ENCODE measurements at regions not wholly inside any gene's neighbourhood (a gene's known extent, or its start where the extent isn't known, plus 50 kb on each side); places are given as distances from the start of the nearest gene placed in this dataset.

DNA sequence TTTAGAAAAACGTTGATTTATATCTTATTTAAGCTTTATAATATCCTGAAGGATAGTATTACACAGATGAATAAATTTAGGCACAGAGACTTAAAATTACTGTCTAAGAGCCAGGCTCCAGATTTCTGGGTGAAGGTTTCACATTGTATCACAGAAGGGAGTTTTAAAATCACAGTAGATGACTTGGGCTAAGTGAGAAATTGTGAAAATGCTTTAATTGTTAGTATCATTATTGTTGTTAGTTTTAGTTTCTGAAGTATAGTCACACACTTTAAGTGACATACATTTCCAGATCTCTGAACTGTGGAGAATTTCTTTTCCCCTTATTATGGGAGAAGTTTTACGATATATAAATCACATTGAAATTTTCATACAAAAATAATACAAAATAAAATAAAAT lies 83.5 kb downstream of the NDUFS5 start:
- DNase-seq = no peak

DNA sequence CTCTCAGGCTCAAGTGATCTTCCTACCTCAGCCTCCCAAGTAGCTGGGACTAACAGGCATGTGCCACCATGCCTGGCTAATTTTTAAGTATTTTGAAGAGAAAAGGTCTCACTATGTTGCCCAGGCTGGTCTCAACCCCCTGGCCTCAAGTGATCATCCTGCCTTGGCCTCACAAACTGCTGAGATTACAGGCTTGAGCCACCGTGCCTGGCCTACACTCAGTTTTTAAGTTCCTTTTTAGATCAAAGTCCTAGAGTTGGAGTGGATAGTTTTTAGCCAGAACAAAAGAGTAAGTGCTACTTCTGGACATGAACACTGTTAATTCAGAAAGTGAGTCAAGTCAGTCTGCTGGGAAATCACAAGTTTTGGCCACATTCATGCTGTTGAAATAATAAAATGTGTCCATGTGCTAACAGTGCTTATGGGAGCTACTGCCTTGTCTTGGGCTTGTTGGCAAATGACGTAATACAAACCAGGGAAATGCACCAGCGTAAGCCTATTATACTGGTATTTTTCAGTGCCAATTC lies 84.2 kb downstream of the NDUFS5 start:
- no peak for DNase-seq

DNA sequence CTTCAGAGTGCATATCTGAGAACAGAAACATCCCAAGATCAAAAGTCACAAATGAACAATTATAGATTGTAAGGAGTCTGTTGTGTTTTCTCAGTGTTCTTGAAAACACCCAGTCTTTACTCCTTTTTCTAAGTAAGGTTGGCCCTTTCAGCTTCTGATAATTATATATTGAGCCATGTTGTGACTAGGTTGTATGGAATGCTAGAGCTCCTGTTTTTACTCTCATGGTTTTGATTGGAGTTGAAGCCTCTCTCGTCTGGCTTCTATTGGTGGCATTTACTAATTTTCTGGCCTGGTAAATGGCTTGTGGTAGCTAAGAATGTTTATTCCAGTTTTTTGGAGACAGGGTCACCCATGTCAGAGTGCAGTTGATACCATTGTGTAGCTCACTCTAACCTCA lies 84.7 kb downstream of the NDUFS5 start:
- no peak for DNase-seq

DNA sequence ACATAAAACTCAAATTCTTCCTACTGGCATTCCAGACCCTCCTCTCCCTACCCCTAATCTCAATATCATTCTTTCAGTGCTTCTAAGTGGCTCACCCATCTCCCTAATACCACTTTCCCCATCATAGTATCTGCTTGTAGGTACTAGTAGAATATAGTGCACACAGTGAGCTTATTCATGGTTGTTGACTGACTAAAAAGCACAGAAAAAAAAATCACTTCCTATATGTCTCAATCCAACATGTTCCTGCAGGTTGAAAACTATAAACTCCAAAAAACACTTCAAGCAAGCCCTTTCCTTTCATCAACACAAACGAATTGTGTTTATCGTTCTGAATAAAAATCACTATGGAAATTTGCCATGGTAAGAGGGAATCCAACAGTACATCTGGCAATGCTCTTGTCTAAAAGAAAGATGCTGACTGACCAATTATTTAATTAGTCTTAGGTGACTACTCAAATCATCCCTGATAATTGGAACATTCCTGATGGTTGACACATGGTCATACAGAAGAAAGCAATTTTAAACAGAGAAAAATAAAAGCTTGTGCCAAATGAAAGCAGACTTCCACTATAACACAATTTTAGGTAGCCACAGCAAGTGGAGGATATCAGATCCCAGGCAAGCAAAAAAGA lies 87.1 kb downstream of the NDUFS5 start:
- no peak for DNase-seq

DNA sequence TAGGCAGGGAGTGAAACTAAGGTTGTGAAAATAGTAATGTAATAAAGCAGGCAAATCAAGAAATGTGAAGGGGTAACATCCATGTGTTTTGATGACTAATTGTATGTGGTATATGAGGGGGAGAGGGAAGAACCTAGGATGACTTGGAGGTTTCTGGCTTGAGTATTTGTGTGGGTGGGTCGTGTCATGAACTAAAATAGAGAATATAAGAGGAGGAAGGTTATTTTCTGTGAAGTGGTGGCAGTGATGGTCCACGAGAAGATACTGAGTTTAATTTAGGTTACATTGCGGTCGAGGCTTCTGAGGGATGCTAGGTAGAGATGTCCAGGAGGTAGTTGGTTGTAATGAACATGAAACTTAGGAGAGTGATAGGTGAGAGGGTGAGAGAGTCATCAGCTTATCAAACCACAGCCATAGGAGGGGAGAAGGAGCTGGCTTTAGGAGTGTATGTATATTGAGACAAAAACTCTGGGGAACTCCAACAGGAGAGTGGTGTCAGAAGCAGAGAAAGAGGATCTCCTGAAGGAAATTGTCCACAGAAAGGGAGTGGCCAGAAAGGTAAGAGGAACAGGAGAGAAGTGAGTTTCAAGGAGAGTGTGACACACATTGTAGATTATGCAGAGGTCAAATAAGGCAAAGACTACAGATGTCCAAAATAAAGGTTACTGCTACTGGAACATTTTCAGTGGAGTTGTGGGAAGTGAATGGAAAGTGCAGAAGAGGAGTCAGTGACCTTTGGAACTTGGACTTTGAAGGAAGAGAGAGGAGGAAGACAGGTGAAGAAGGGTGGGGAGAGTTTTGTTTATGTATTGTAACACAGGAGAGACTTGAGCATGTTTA lies 89.0 kb upstream of the MACF1 start:
- no peak for DNase-seq

DNA sequence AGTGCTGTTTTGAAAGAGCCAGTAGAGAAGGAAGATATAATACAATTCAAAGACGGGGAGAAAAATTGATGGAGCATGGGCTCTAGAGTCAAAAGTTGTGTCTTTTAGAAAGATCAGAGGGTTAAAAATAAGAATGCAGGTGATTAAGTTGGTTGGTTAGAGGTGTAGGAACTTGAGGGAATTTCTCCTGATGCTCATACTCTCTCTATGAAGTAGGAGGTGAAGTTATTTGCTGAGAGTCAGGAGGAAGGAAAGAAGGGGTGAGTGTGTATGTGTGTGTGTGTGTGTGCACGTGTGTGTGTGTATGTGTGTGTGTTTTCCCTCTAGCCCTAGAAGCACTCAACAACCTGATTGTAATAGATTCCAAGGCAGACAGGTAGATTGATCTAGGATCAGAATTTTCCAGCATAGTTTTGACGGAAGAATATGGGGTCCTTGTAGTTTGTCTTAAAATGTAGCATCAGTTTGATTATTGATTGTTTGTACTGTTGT lies 88.3 kb upstream of the MACF1 start:
- DNase-seq = no peak

DNA sequence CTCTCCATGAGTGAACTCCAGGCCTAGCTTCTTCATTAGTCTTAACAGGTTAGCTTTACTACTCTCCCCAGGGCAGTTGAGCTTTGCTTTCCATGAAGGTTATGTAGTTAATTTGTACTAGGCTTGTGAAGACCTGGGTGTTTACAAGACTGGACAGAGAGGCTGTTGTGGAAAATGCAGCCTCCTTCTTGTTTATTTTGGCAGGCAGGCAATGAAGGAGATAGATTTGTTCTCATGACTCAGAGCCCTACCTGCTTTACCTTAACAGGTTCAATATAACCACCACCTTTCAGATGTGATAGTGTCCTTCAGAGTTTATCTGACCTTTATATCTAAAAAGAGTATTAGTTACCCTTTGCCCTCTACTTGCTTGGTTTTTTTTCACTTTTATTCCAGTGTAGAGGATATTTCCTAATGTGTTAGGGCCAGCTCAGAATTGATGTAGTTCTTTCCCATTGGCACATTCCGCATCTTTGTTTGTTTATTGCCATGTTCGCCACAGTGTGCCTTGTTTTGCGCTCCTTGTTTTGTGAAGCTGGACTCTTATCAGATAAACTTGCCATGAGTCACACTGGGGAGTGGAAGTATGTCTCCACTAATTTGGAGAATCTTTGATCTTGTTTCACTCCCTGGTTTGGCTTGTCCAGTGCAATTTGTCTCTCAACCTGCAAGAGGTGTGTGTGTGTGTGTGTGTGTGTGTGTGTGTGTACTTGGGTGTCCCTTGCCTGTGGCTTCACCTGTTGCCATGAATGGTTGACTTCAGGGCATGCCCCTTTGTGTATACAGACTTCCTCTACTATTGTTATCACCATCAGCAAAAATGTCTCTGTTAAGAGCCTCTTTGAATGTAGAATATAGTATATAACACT lies 87.4 kb upstream of the MACF1 start:
- no peak for DNase-seq

DNA sequence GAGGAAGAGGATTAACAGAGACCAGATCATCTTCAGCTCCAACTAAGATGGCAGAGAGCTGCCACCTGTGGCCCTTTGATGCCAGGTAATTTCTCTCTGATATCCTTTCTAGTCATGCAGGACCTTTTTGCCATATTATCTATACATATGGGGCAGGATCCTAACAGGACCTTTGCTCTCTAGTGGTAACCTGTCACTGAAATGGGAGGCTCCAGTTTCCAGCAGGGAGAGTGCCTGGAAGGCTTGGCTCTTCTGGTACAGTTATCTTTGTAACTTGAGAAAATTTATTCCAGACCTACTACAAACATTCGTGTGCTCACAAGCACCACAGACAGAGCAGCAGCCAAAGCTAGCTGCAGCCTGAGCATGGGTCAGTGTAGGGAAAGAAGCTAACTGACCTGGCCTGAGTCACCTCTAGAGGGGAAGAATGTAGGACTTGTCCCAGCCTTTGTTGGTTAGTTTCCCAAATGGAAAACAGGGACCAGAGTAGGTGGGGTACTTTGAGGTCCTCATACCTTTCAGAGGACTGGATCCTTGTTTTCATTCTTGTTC lies 86.5 kb upstream of the MACF1 start:
- no peak for DNase-seq

DNA sequence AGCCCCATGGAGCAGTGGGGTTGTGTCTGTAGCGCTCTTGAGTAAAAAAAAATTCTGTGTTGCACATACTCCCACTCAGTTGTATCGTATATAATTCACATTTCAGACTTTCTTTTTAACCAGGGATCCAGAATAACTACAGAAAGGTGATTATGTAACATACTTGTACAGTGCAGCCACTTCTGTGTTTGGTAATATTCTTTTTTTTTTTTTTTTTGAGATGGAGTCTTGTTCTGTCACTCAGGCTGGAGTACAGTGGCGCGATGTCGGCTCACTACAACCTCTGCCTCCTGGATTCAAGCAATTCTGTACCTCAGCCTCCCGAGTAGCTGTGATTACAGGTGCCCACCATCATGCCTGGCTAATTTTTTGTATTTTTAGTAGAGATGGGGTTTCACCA lies 82.4 kb upstream of the MACF1 start:
- DNase-seq = no peak

DNA sequence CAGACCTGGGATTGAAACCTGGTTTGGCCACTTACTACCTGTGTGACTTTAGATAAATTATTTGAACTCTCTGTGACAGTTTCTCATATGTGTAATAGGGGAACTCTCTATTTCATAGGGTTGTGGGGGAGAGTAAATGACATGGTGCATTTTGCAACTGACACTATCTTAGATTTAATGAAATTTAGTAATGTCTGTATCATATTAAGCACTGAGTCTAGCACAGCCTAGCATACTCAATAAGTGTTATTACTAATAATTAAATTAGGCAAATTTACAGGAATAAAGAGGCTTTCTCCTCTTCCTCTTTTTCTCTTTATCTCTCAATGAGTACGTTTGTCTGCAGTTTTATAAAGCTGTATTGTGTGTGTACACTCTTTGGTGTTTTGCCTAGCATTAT lies 80.2 kb upstream of the MACF1 start:
- DNase-seq = no peak

DNA sequence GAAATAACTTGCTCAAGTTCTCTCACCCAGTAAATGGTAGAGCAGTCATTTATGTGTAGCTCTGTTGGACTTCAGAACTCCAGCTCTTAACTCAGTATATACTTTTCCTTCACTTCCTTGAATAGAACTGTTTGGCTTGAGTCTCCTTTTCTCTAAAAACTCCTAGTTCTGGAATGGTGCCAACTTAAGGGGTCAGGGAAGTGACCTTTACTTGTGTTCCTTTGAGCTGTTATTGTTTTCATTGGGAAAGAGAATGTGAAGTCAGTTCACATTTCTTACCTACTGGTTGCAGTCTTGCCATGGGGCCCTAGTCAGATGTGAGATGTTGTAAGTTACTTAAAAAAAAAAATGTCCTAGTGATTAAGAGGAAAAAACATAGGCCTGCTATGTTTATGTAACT lies 77.0 kb upstream of the MACF1 start:
- DNase-seq = no peak

DNA sequence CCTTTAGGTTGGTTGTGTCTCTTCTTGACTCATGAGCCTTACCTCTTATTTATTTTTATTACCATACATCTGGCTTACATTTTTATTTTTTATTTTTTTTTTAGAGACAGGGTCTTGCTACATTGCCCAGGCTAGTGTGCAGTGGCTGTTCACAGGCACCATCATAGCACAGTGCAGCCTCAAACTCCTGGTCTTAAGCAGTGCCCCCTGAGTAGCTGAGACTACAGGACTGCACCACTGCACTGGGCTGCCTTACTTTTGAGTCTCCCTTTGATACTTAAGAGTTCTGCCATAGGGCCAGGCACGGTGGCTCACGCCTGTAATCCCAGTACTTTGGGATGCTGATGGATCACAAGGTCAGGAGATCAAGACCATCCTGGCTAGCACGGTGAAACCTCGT lies 76.4 kb upstream of the MACF1 start:
- no peak for DNase-seq

DNA sequence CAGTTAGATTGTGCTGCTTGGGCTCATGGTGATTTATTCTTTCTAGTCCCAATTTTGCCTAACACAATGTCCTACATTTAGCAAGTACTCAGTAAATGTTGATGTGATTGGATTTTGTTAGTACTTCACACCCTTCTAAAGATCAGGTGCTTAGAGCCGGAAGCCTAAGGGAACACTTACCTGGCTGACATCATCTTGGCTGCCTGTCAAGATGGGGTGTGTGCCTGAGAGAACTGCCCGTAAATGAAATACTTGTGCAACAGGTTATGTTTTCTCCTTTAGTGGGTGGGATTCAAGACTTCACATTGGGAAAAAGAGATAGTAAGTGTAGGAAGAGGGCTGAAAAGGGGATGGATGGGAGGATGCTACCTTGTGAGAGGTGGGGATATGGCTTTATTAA lies 75.5 kb upstream of the MACF1 start:
- peak; percentile 67 for DNase-seq

DNA sequence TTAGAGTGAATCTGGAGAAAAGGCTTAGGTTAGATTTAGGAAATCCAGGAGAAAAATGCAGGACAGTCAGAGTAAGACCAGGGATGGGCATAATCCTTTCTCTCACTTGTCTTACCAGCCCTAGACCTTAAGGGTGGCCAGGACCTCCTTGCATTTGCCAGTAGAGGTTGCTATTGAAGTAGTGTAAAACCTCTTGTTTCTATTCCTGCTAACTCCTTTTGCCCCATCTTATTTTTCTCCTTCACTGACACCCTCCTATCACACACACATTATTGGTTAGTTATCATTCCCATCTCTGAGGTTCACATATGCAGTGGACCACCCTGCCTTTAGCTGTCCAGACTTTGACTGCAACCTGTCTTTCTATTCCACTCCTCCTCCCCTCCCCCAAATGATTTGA lies 75.0 kb upstream of the MACF1 start:
- no peak for DNase-seq

DNA sequence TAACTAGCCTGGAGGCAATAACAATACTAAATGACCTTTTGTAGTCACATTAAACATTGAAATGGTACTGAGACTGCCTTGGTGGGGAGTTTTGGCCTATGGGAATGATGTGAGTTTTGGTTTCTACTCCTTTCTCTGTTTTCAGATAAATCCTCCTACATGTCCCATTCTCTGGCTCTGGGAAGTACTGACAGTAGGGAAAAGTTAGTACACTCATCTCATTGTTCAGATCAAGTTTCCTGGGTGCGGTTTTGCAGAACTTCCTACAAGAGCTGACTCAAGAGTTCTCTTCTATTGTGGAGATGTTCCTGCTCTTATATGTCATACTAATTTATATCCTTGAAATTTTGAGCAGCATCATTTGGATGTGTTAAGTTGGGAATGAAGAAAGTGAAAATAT lies 74.2 kb upstream of the MACF1 start:
- no peak for DNase-seq

DNA sequence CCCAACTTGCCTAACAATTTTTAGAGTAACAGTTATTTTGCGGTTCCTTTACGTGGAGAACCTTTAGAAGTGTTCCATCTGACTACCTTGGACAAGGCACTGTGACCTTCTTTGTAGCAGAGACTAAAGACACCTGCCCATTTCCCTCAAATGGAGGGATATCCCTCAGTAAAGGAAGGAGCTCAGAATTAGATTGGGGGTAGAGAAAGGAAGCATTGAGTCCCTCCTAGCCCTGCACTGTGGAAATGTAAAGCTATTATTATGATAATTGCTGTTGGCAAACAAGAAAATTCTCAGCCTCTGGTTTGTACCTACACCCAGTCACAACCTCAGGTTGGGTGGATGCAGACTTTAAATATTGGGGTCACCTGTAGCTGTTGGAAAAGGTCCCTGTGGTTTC lies 72.6 kb upstream of the MACF1 start:
- DNase-seq = no peak

DNA sequence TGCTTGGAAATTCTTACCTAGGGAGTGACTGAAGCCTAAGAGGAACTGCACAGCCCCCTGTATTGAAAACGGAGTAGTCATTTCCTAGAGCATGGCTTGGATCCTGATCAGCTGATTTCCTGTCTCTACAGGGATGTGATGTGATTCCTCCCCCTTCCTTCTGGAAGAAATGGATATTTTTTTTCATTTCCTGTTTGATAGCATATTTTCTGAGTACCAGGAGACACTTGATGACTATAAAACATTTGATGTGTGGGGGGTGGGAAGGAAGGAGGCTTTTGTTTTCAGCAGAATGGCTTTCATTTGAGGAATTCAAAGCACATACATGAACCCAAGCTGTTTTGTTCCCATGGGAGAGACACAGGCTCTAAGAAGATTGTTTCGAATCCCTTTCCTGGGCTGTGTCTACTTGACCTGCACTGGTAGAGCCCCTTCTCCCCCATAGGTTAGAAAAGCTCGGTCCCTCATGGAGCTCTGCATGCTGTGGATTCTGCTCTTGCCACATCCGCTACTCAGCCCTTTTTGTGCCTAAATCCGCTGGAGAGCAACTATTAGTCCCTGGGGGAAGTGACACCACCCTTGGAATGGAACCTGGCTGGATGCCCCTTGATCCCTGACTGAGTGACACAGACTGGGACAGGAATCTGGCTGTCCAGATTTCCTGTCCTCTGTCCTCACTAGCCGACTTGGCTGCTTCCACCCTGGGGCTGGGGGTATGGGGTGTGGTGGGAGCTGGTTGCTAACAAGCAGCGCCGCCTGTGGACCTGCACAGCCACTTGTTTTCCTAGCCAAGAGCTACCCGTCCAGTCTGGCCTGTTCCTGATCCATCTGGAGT lies 71.8 kb upstream of the MACF1 start:
- peak; percentile 62 for DNase-seq

DNA sequence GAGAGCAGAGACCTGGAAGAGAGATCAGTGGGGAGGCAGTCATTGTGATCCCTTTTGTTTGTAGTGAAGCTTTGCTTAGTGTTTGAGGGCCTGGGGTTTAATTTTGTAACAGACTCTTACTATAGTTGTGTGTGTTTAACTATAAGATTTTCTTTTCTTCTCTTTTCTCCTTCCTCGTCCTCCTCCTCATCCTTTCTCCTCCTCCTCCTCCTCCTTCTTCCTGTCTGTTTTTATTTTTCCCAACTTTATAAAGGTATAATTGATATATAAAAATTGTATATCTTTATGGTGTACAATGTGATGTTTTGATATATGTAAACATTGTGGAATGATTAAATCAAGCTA lies 71.2 kb upstream of the MACF1 start:
- no peak for DNase-seq

DNA sequence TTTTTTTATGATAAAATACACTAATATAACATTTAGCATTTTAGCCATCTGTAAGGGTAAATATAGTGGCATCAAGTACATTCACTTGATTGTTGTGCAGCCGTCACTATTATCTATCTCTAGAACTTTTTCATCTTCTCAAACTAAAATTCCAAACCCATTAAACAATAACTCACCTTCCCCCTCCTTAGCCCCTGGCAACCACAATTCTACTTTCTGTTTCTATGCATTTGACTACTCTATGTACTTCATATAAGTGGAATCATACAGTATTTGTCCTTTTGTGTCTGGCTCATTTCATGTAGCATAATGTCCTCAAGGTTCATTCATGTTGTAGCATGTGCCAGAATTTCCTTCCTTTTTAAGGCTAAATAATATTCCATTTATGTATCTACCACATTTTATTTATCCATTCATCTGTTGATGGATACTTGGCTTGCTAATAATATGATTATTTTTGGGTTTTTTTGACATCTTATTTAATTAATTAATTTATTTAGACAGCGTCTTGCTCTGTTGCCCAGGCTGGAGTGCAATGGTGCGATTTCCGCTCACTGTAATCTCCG lies 69.6 kb upstream of the MACF1 start:
- no peak for DNase-seq

DNA sequence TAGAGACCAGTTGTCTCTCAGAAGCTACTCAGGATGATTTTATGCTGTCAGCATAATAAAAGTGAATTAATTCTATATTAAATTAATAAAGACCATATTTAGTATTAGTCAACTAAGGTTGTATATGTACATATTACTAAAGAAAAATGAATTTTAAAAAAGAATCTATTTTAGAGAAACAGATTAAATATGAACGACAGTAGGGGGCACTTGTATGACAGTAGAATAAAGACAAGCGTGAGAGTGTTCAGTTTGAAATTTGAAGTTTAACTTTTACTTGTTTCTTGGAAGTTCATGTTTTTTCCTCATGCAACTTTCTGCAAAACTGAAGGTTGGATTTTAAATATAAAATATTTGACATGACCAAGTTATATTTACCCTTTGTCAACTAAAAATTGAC lies 67.9 kb upstream of the MACF1 start:
- no peak for DNase-seq

DNA sequence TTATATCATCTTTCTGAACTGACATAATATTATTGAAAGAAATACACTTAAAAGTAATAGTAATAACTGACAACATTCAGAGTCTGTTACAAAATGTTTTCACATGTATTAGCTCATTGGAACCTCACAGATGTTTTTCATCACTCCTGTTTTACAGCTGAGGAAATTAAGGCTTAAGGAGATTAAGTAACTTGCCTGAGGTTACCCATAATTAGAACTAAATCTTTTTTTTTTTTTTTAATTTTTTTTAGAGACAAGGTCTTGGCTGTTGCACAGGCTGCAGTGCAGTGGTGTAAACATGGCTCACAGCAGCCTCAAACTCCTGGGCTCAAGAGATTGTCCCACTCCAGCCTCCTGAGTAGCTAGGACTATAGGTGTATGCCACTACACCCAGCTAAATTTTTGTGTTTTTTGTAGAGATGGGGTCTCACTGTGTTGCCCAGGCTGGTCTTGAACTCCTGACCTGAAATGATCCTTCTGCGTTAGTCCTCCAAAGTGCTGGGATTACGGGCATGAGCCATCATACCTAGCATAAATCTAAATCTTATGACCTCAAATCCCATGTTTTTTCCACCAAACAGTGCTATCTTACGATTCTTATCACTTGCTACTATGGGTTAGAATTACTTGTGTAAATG lies 64.7 kb upstream of the MACF1 start:
- DNase-seq = no peak
